ENCODE measurements at regions not wholly inside any gene's neighbourhood (a gene's known extent, or its start where the extent isn't known, plus 50 kb on each side); places are given as distances from the start of the nearest gene placed in this dataset.

- DNase-seq = peak; percentile 12
These were observed 143.2 kb upstream of the RET start for GRCh38 chr10:42933448-42934340.

GRCh38 chr10:42934351-42934811, 142.5 kb upstream of the RET start:
- DNase-seq = no peak

GRCh38 chr10:42934842-42935241, 142.0 kb upstream of the RET start:
- DNase-seq = no peak

GRCh38 chr10:42935466-42935865, 141.4 kb upstream of the RET start:
- DNase-seq = no peak

- no peak for DNase-seq
These were observed 140.3 kb upstream of the RET start for GRCh38 chr10:42936580-42936979.

GRCh38 chr10:42937048-42937447, 139.8 kb upstream of the RET start:
- no peak for DNase-seq

- DNase-seq = no peak
These were observed 139.2 kb upstream of the RET start for GRCh38 chr10:42937649-42938180.

GRCh38 chr10:42938351-42938750, 138.5 kb upstream of the RET start:
- no peak for DNase-seq

- no peak for DNase-seq
These were observed 137.6 kb upstream of the RET start for GRCh38 chr10:42939237-42939636.

- DNase-seq = no peak
These were observed 137.0 kb upstream of the RET start for GRCh38 chr10:42939685-42940366.

GRCh38 chr10:42940487-42941294, 136.2 kb upstream of the RET start:
- DNase-seq = no peak

- DNase-seq = no peak
These were observed 135.6 kb upstream of the RET start for GRCh38 chr10:42941295-42941644.

GRCh38 chr10:42941790-42942189, 135.1 kb upstream of the RET start:
- DNase-seq = no peak

- no peak for DNase-seq
These were observed 134.5 kb upstream of the RET start for GRCh38 chr10:42942279-42942950.

- no peak for DNase-seq
These were observed 133.6 kb upstream of the RET start for GRCh38 chr10:42943025-42943818.

GRCh38 chr10:42948040-42948439, 128.8 kb upstream of the RET start:
- DNase-seq = no peak

GRCh38 chr10:42949287-42949686, 127.6 kb upstream of the RET start:
- DNase-seq = no peak

- DNase-seq = no peak
These were observed 126.0 kb upstream of the RET start for GRCh38 chr10:42950606-42951485.

GRCh38 chr10:42951486-42952251, 125.2 kb upstream of the RET start:
- DNase-seq = no peak

GRCh38 chr10:42952349-42952748, 124.5 kb upstream of the RET start:
- peak; percentile 4 for DNase-seq

Measured in fibroblast of skin of right biceps (primary cell).